ENCODE measurements at regions not wholly inside any gene's neighbourhood (a gene's known extent, or its start where the extent isn't known, plus 50 kb on each side); places are given as distances from the start of the nearest gene placed in this dataset.
A peak's percentile ranks its signal among the peaks of the same experiment; 100 is the strongest.

DNA sequence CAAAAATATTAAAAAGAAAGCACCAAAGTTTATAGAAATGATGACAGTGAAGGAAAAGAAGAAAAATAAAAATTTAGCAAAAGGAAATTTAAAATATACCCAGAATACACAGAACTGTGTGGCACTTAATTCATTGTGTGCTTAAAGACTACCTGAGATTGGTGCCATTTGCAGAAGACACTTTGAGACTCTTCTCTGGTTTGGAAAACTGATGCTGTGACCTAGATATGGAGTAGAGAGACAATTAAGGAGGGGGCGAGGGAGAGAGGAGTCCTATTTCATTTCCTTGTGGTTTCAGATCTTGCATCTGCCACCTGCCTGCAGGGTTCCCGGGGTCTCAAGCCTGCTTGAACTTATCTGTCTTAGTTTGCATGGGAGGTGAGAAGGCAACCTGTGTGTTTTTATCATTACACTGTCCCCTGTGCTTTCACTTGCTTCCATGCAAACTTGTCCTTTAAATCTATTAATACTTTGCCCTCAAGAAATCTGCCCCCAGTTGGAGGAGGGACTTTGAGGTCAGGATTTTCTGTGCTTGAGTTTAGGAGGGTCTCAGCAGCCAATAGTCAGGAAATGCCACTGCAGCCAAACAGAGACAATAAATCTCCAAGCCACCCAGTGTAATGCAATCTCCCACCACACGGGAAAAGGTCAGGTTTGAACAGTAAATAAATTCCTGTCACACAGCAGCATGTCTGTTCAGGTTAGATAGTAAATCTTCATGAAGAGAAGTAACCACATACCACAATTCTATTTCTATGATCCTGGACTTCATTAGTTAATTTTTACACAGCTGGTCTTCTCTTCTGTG is 119.4 kb downstream of the CAND1 start:
- H3K27ac ChIP-seq, result no peak overlapping the region
- no peak overlapping the region for H3K4me3 ChIP-seq
- H3K36me3 ChIP-seq, result no peaks in the 10 kb centered on the region
- no peaks in the 10 kb centered on the region for H3K27me3 ChIP-seq
- TF ChIP-seq, protein P1, sequence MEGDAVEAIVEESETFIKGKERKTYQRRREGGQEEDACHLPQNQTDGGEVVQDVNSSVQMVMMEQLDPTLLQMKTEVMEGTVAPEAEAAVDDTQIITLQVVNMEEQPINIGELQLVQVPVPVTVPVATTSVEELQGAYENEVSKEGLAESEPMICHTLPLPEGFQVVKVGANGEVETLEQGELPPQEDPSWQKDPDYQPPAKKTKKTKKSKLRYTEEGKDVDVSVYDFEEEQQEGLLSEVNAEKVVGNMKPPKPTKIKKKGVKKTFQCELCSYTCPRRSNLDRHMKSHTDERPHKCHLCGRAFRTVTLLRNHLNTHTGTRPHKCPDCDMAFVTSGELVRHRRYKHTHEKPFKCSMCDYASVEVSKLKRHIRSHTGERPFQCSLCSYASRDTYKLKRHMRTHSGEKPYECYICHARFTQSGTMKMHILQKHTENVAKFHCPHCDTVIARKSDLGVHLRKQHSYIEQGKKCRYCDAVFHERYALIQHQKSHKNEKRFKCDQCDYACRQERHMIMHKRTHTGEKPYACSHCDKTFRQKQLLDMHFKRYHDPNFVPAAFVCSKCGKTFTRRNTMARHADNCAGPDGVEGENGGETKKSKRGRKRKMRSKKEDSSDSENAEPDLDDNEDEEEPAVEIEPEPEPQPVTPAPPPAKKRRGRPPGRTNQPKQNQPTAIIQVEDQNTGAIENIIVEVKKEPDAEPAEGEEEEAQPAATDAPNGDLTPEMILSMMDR (IDR thresholded peaks at IDR 0.05), result peak in 1 of 2 donors; percentile 30
- no peaks in the 10 kb centered on the region for H3K4me1 ChIP-seq
- DNase-seq (ENCODE audit: low spot score), result no peak
- no peaks in the 10 kb centered on the region for H3K9me3 ChIP-seq

DNA sequence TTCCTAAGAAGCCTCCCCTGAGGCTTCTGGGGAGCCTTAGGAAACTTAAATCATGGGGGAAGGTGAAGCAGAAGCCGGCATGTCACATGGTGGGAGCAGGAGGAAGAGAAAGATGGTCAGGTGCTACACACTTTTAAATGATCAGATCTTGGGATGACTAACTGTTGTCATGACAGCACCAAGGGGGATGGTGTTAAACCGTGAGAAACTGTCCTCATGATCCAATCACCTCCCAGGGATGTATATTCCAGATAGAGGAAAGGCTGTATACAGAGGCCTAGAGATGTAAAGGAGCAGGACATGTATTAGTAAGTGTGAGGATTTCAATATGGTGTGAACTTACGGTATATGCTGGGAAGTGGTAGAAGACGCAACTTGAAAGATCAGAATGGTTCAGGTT is 121.1 kb downstream of the CAND1 start:
- Histone ChIP-seq H3K4me3 (no peak overlapping the region), H3K4me1 (peaks cover 0 to 8% of the 10 kb centered on the region in 2 donors), H3K27ac (no peak overlapping the region), H3K27me3 (no peaks in the 10 kb centered on the region), H3K36me3 (no peaks in the 10 kb centered on the region), H3K9me3 (no peaks in the 10 kb centered on the region)
- TF ChIP-seq, protein P1 (IDR thresholded peaks at IDR 0.05), result no peak
- no peak for DNase-seq (ENCODE audit: low spot score)

DNA sequence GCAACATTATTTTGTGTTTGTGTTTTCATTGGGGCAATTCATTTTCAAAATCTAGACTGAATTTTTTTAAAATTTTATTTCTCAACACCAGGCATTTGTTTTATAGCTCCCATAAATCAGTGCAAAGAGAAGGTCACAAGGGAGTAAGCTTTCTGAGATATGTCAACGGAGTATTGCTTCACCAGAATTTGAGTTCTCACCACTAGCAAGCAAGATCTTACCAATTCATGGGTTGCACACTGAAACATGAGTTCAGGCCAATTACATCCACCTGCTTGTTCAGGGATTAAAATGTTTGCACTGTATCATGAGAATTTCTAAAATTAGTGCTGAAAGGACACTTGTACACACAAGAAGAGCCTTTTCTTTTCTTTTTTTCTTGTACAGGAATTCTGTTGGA is 121.9 kb downstream of the CAND1 start:
- Histone ChIP-seq H3K4me3 (no peak overlapping the region), H3K4me1 (peaks cover 0 to 8% of the 10 kb centered on the region in 2 donors), H3K9me3 (no peaks in the 10 kb centered on the region), H3K36me3 (no peaks in the 10 kb centered on the region), H3K27ac (no peak overlapping the region), H3K27me3 (no peaks in the 10 kb centered on the region)
- TF ChIP-seq, protein P1 (IDR thresholded peaks at IDR 0.05), result no peak
- no peak for DNase-seq (ENCODE audit: low spot score)

DNA sequence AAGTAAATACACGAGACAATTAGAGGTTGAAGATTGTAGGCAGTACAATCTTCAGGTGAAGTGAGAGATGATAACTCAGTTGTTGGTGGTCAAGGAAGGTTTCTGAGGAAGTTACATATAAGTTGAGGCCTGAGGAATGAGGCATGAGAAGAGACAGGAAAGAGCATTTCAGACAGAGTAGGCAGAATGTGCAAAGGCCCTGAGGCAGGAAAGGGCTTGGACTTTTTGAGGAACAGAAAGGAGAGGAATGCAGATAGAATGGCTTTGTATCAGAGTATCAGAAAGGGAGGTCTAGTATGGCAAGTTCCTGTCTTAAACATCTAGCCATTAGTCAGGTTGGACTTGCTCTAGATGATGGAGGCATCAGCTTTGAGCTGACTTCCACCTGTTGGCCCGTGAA is 122.5 kb downstream of the CAND1 start:
- Histone ChIP-seq H3K27me3 (no peaks in the 10 kb centered on the region), H3K36me3 (no peaks in the 10 kb centered on the region), H3K4me1 (peaks cover 0 to 8% of the 10 kb centered on the region in 2 donors), H3K9me3 (no peaks in the 10 kb centered on the region), H3K27ac (no peak overlapping the region), H3K4me3 (no peak overlapping the region)
- DNase-seq (ENCODE audit: low spot score), result no peak
- TF ChIP-seq, protein P1 (IDR thresholded peaks at IDR 0.05), result no peak

DNA sequence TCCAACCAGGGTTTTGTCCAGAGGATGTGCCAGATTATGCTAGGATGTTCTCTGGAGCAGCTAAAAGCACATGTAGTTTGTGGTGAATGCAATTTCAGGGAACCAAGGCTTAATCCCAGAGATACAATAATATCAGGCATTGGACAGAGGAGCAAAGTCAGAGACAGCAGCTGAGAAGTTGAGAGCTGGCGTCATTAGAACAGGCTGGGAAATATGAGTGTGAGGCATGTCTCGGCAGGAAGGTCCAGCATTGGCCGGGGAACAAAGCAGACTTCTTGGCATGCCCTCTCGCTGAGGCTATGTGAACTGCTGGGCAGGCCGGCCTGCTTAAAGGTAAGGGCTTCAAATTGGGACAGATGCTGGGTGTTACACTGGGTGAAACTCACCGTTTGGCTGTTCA is 125.4 kb downstream of the CAND1 start:
- Histone ChIP-seq H3K27me3 (no peaks in the 10 kb centered on the region), H3K36me3 (no peaks in the 10 kb centered on the region), H3K27ac (peak overlapping the region; percentile 37 to 45), H3K4me3 (no peak overlapping the region), H3K4me1 (peaks cover 0 to 8% of the 10 kb centered on the region in 2 donors), H3K9me3 (no peaks in the 10 kb centered on the region)
- TF ChIP-seq, protein P1 (IDR thresholded peaks at IDR 0.05), result peak in 1 of 2 donors; percentile 48
- peak; percentile 83 for DNase-seq (ENCODE audit: low spot score)

DNA sequence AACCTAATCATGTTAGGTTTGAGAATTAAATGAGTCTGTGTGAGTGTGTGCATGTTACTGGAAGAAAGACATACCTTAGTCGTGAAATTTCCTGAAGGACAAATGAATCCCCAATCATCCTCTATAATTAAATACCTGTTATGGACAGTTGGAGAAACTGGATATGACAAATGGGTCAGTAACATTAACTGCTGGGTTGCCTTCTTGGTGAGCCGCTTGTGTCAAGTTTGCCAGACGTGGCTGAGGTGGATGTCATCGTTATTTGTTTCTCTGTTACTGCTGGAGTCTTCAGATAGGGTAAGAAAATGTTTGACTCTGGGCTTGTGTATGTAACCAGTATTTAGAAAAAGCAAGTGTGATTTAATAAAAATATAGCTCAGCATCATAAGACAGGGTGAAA is 131.6 kb downstream of the CAND1 start:
- TF ChIP-seq, protein P1 (IDR thresholded peaks at IDR 0.05), result no peak
- no peak overlapping the region for H3K4me3 ChIP-seq
- H3K27me3 ChIP-seq, result no peaks in the 10 kb centered on the region
- no peaks in the 10 kb centered on the region for H3K36me3 ChIP-seq
- no peaks in the 10 kb centered on the region for H3K4me1 ChIP-seq
- no peak for DNase-seq (ENCODE audit: low spot score)
- peaks cover 0 to 11% of the 10 kb centered on the region in 2 donors for H3K9me3 ChIP-seq
- H3K27ac ChIP-seq, result no peak overlapping the region
